Type B pancreatic cell (in vitro differentiated cells): ENCODE measurements at regions not wholly inside any gene's neighbourhood (a gene's known extent, or its start where the extent isn't known, plus 50 kb on each side); places are given as distances from the start of the nearest gene placed in this dataset.

ENCODE experiments used
- DNase-seq: peaks from one replicate; pipeline ENCODE4 v3.0.0; 2021; ENCODE audit warnings: mixed read lengths; ENCODE audit not compliant: unreplicated experiment; ENCODE audit errors: extremely low spot score
- H3K27ac Mint-ChIP-seq: 2 replicates; pipeline ENCODE4 v1.8.0; 2021; ENCODE audit warnings: mild to moderate bottlenecking, mixed read lengths
- H3K27me3 Mint-ChIP-seq: 2 replicates; pipeline ENCODE4 v1.8.0; 2021; ENCODE audit warnings: mixed read lengths
- H3K36me3 Mint-ChIP-seq: 2 replicates; pipeline ENCODE4 v1.8.0; 2021; ENCODE audit warnings: mixed read lengths
- H3K4me1 Mint-ChIP-seq: one replicate; pipeline ENCODE4 v1.8.0; 2021; ENCODE audit warnings: mixed read lengths; ENCODE audit not compliant: unreplicated experiment
- H3K4me3 Mint-ChIP-seq: 2 replicates; pipeline ENCODE4 v1.8.0; 2021; ENCODE audit warnings: mild to moderate bottlenecking, mixed read lengths
- H3K9me3 Mint-ChIP-seq: 2 replicates; pipeline ENCODE4 v1.8.0; 2021; ENCODE audit warnings: mixed read lengths
- CTCF ChIP-seq: fragments of 200-600 bp; sonication (generic); conservative IDR thresholded peaks from 2 replicates; pipeline ENCODE4 v1.5.0; 2021; ENCODE audit warnings: antibody characterized with exemption, mild to moderate bottlenecking

GRCh38 chr2:14284244-14284643, 348.3 kb upstream of the LRATD1 start:
- peaks cover 4% of the 10 kb centered on the region for H3K9me3 Mint-ChIP-seq
- no peak overlapping the region for H3K27ac Mint-ChIP-seq
- TF ChIP-seq CTCF: no peak
- no peak overlapping the region for H3K4me3 Mint-ChIP-seq
- no peak for DNase-seq
- H3K36me3 Mint-ChIP-seq: no peaks in the 10 kb centered on the region
- peaks cover 9% of the 10 kb centered on the region for H3K4me1 Mint-ChIP-seq
- no peaks in the 10 kb centered on the region for H3K27me3 Mint-ChIP-seq

DNA sequence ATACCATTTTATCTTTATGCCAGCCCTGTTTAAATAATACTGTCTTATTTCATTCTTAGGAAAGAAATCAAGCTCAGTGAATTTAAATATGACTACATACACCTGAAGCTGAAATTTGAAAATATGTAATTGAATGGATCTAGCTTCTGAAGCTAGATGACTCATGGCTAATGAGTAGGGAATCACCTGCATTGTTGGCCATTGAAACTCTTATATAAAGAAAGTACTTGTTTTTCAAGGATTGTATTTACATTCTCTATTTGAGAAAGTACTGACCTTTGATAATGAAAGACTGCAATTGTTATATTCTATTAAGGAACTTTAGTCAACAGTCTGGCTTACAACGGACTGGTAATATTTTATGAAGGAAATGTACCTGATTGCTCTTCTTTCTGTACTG, 346.7 kb upstream of the LRATD1 start:
- Mint-ChIP-seq H3K27ac (no peak overlapping the region), H3K27me3 (no peaks in the 10 kb centered on the region), H3K4me3 (no peak overlapping the region), H3K36me3 (no peaks in the 10 kb centered on the region), H3K9me3 (peaks cover 4% of the 10 kb centered on the region), H3K4me1 (peaks cover 9% of the 10 kb centered on the region)
- no peak for DNase-seq
- no peak for TF ChIP-seq CTCF

DNA sequence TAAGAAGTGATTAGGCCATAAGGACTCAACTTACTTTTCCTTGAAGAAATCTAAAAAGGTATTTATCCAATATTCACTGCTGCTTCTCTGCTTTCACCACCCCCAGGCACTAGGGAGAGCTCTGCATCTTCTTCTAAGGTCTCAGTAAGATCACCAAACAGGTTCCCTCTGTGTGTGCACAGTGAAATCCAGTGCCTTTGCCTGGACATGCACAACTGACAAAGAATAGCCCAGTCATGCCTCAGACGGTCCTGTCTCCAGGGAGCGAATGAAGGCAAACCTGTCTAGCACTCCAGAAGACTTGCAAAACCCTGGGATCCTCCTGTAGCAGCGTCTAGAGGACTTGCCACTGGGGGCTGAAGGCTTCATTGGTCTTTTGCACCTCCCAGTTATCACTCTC, 344.5 kb upstream of the LRATD1 start:
- peaks cover 11% of the 10 kb centered on the region for H3K4me1 Mint-ChIP-seq
- no peaks in the 10 kb centered on the region for H3K27me3 Mint-ChIP-seq
- no peak overlapping the region for H3K4me3 Mint-ChIP-seq
- H3K9me3 Mint-ChIP-seq: peaks cover 4% of the 10 kb centered on the region
- no peaks in the 10 kb centered on the region for H3K36me3 Mint-ChIP-seq
- TF ChIP-seq CTCF: no peak
- DNase-seq: no peak
- H3K27ac Mint-ChIP-seq: peak overlapping the region; percentile 75

DNA sequence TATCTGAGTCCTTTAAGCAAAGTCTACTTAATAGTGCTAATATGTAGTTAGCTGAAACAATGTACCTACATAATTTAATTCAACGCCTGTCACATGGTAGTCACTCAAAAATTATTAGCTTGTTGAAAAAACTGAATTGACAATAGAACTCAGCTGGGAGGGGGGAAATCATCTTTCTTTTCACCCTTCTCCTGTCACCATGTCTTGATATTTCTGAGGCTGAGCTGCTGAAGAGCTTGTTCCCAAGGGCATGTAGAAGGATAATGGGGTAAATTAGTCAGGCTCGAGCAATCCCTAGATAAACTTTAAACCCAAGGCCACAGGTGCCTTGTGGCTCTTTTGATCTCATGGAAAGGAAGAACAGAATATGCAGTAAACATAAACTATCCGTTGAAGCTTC, 339.6 kb upstream of the LRATD1 start:
- no peak for TF ChIP-seq CTCF
- H3K4me1 Mint-ChIP-seq: peaks cover 12% of the 10 kb centered on the region
- no peaks in the 10 kb centered on the region for H3K27me3 Mint-ChIP-seq
- peaks cover 7% of the 10 kb centered on the region for H3K9me3 Mint-ChIP-seq
- no peaks in the 10 kb centered on the region for H3K36me3 Mint-ChIP-seq
- H3K27ac Mint-ChIP-seq: no peak overlapping the region
- H3K4me3 Mint-ChIP-seq: no peak overlapping the region
- no peak for DNase-seq

- Mint-ChIP-seq H3K4me1 (peaks cover 7% of the 10 kb centered on the region), H3K4me3 (peak overlapping the region; percentile 70), H3K36me3 (no peaks in the 10 kb centered on the region), H3K27me3 (no peaks in the 10 kb centered on the region), H3K9me3 (peaks cover 3% of the 10 kb centered on the region), H3K27ac (peak overlapping the region; percentile 90)
- no peak for DNase-seq
- TF ChIP-seq CTCF: no peak
Measured at GRCh38 chr2:14297340-14297739, 335.2 kb upstream of the LRATD1 start.

DNA sequence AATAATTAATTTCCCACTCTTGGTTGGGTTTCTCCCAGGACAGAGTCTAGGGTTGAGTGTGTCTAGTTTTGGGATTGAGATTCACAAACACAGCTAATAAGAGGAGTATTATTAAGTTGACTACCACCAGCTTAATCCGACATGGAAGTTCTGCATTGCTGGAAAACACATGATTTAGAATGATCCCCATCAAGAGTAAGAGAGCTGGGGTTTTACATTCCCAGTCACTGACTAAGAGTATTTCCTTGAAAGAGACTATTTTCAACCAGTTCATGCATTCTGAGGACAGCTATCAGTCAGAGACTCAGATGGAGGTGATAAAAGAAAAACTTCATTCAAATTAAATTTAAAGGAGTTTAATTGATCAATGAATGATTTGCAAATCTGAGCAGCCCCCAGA, 334.6 kb upstream of the LRATD1 start:
- H3K27me3 Mint-ChIP-seq: no peaks in the 10 kb centered on the region
- no peaks in the 10 kb centered on the region for H3K36me3 Mint-ChIP-seq
- H3K4me3 Mint-ChIP-seq: no peak overlapping the region
- peaks cover 3% of the 10 kb centered on the region for H3K9me3 Mint-ChIP-seq
- H3K4me1 Mint-ChIP-seq: peaks cover 6% of the 10 kb centered on the region
- TF ChIP-seq CTCF: no peak
- H3K27ac Mint-ChIP-seq: no peak overlapping the region
- DNase-seq: no peak
